Fibroblast of villous mesenchyme (primary cell): ENCODE measurements at regions not wholly inside any gene's neighbourhood (a gene's known extent, or its start where the extent isn't known, plus 50 kb on each side); places are given as distances from the start of the nearest gene placed in this dataset.

Experiments
- DNase-seq: peaks from one replicate; pipeline ENCODE4 v3.0.0-alpha.2; 2010; ENCODE audit warnings: low read depth
- H3K4me3 ChIP-seq: 2 replicates; pipeline ENCODE4 v1.5.1; 2011; ENCODE audit warnings: low read depth, mild to moderate bottlenecking, low read length
- CTCF ChIP-seq: IDR thresholded peaks from 2 replicates; pipeline ENCODE4 v1.5.1; 2012; ENCODE audit warnings: low read depth, mild to moderate bottlenecking, low read length; ENCODE audit not compliant: insufficient read depth

DNA sequence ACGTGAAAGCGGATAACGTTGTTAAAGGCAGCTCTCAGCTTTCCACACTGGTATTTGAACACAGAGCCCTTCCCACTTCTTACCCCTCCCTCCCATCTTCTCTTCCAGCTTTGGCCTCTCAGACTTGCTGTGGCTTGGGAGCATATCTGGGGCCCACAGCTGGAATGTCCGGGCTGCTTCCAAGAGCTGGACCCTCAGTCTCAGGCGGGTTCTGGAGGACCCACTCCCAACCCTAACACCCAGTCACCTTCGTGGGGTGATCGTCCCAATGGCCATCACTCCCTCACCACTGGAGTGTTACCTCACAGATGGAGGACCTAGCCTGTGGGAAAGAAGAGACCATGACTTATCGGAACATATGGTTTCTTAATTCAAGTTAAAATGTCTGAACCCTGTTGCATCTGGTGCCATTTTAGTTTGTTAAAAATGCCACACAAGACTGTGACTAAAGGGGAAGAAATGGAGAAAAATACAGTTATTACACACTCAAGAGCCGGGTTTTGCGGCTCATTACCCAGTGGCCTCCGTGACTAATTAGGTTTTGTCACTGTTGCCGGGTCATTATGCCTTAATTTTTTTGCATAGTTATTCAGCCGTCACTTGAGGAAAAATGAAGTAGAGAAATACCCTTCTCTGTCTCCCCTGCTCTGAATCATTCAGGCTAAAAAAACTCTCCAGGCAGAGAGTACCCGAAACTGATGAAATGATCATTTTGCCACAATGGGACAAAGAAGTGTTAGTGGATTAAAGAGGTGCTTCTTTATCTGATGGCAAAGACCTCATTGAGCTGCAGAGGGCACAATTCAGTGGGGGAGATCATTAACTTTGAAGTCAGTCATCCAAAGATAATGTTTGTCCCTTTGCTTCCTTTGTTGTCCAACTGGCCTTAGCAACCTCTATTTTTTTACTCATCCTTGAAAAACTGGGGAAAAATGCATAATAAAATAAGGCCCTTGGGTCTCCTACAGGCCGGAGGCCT, 87.2 kb upstream of the HTATIP2 start:
- no peak overlapping the region for H3K4me3 ChIP-seq
- TF ChIP-seq CTCF = no peak
- no peak for DNase-seq

- TF ChIP-seq CTCF = no peak
- no peak for DNase-seq
- no peak overlapping the region for H3K4me3 ChIP-seq
Measured at GRCh38 chr11:20274031-20274430, 89.5 kb upstream of the HTATIP2 start.

DNA sequence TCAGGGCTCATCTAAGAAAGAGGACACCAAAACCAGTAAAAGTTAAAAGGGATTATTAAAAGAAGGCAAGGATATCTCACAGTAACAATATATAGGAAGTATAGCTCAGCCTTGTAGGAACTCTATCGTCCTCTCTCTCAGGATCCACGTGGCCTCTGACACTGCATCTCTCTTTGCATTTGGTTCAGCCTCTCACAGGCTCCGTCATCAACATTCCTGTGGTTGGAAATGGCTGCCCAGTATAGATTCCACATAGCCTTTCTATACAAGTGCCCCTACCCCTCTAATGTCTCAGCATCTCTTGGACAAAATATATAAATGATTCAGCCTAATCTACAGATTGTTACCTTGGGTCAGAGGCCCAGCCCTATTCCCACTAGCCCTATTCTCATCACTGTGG, 101.3 kb upstream of the DBX1 start:
- no peak overlapping the region for H3K4me3 ChIP-seq
- DNase-seq = no peak
- no peak for TF ChIP-seq CTCF

- no peak for DNase-seq
- no peak overlapping the region for H3K4me3 ChIP-seq
- no peak for TF ChIP-seq CTCF
Measured at GRCh38 chr11:20260307-20260706, 100.0 kb upstream of the DBX1 start.

GRCh38 chr11:20259506-20259905, 99.2 kb upstream of the DBX1 start:
- H3K4me3 ChIP-seq = no peak overlapping the region
- TF ChIP-seq CTCF = no peak
- DNase-seq = no peak

DNA sequence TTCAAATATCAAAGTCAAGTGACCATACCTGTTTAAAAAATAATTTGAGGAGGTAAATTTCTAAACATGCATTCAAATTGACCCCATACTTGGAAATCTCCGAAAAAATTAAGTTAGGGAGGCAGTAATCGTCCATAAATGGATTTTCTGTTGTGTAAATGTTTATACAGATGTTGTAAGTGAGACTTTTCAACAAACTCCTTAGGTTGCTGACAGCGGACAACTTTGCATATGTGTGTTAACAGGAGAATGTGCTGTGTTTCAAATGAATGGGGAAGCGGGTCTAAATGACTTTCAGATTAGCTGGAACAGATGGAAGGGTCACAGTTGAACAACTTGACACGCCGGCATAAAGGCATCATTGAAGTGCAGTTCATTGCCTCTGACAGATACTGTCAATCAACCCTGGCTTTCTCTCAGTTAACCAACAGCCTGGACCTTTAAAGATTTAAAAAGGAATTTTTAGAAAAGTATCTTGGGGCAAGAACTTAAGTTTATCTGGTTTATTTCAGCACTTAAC, 98.2 kb upstream of the DBX1 start:
- no peak for DNase-seq
- H3K4me3 ChIP-seq = no peak overlapping the region
- no peak for TF ChIP-seq CTCF

- DNase-seq = no peak
- no peak for TF ChIP-seq CTCF
- no peak overlapping the region for H3K4me3 ChIP-seq
Measured at GRCh38 chr11:20256925-20257324, 96.7 kb upstream of the DBX1 start.
